ENCODE measurements at regions not wholly inside any gene's neighbourhood (a gene's known extent, or its start where the extent isn't known, plus 50 kb on each side); places are given as distances from the start of the nearest gene placed in this dataset.

DNA sequence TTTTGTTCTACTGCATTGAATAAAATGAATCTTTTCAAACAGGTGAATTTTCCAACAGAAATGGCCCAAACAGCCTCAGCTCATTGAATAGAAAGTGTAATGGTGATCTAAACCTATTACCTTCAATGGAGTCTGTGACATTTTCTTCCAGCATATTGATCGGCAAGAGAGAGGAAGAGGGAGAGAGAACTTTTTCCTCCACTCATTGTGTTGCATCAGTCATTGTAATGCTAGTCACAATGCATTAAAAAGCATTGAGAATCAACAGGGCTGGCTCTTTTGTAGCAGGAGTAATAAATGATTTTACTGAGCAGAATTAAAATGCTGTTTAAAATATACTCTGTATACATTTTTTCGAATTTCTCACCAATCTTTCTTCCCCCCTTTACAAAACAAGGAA lies 1794.5 kb upstream of the CELF4 start:
- Histone ChIP-seq H3K4me1 (ENCODE audit: control insufficient read depth, low read length) (no peaks in the 10 kb centered on the region), H3K79me2 (ENCODE audit: control insufficient read depth, low read length) (no peaks in the 10 kb centered on the region), H3K27ac (ENCODE audit: low read depth, low read length) (no peak overlapping the region), H3K36me3 (ENCODE audit: control insufficient read depth, low read length) (no peaks in the 10 kb centered on the region), H3K9me3 (ENCODE audit: control insufficient read depth, insufficient read depth, low read length) (no peaks in the 10 kb centered on the region; the same call in 1 of the 2 replicates), H3K27me3 (ENCODE audit: control insufficient read depth, low read length) (no peaks in the 10 kb centered on the region), H3F3A (ENCODE audit: control insufficient read depth, insufficient read depth) (no peaks in the 10 kb centered on the region), H3K9me2 (replicated peaks; ENCODE audit: control insufficient read depth, low read length) (no peaks in the 10 kb centered on the region), H3K4me3 (ENCODE audit: low read length) (no peak overlapping the region), H4K20me1 (ENCODE audit: control insufficient read depth, insufficient read depth, low read depth, low read length) (no peaks in the 10 kb centered on the region), H3K4me2 (ENCODE audit: low read length) (no peak overlapping the region)
- TF ChIP-seq EZH2phosphoT487 (IDR thresholded peaks at IDR 0.05; ENCODE audit: borderline replicate concordance, low read length) (no peak), CTCF (IDR thresholded peaks at IDR 0.05; ENCODE audit: low read depth, low read length, poor library complexity, severe bottlenecking) (no peak)

GRCh38 chr18:39359636-39360035 lies 1794.0 kb upstream of the CELF4 start:
- no peak overlapping the region for H3K27ac ChIP-seq (ENCODE audit: low read depth, low read length)
- H3K9me2 ChIP-seq (replicated peaks; ENCODE audit: control insufficient read depth, low read length) = no peaks in the 10 kb centered on the region
- H4K20me1 ChIP-seq (ENCODE audit: control insufficient read depth, insufficient read depth, low read depth, low read length) = no peaks in the 10 kb centered on the region
- H3K4me3 ChIP-seq (ENCODE audit: low read length) = no peak overlapping the region
- no peaks in the 10 kb centered on the region for H3K27me3 ChIP-seq (ENCODE audit: control insufficient read depth, low read length)
- no peak for TF ChIP-seq EZH2phosphoT487 (IDR thresholded peaks at IDR 0.05; ENCODE audit: borderline replicate concordance, low read length)
- no peak for TF ChIP-seq CTCF (IDR thresholded peaks at IDR 0.05; ENCODE audit: low read depth, low read length, poor library complexity, severe bottlenecking)
- H3F3A ChIP-seq (ENCODE audit: control insufficient read depth, insufficient read depth) = no peaks in the 10 kb centered on the region
- H3K9me3 ChIP-seq (ENCODE audit: control insufficient read depth, insufficient read depth, low read length) = no peaks in the 10 kb centered on the region; the same call in 1 of the 2 replicates
- H3K79me2 ChIP-seq (ENCODE audit: control insufficient read depth, low read length) = no peaks in the 10 kb centered on the region
- H3K4me2 ChIP-seq (ENCODE audit: low read length) = no peak overlapping the region
- H3K36me3 ChIP-seq (ENCODE audit: control insufficient read depth, low read length) = no peaks in the 10 kb centered on the region
- H3K4me1 ChIP-seq (ENCODE audit: control insufficient read depth, low read length) = no peaks in the 10 kb centered on the region

DNA sequence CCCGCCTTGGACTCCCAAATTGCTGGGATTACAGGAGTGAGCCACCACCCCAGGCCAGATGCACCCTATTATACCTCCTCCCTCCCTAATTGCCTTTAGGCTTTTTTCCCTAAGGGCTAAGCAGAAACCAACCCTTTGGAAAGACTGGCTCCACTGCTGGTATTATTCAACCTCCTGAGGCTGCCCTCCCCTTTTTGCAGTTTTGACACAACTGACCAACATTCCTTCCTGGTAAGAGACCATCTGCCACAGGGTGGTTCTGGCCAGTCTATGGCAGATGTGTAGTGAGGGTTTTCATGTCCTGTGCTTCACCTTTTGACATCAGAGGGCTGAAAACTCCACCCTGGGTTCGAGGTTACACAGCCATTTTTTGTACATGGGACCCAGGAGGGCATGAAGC lies 1785.3 kb upstream of the CELF4 start:
- Histone ChIP-seq H3F3A (ENCODE audit: control insufficient read depth, insufficient read depth) (no peaks in the 10 kb centered on the region), H3K4me2 (ENCODE audit: low read length) (no peak overlapping the region), H3K9me3 (ENCODE audit: control insufficient read depth, insufficient read depth, low read length) (no peaks in the 10 kb centered on the region; the same call in 1 of the 2 replicates), H3K27me3 (ENCODE audit: control insufficient read depth, low read length) (no peaks in the 10 kb centered on the region), H3K79me2 (ENCODE audit: control insufficient read depth, low read length) (no peaks in the 10 kb centered on the region), H3K4me1 (ENCODE audit: control insufficient read depth, low read length) (no peaks in the 10 kb centered on the region), H3K27ac (ENCODE audit: low read depth, low read length) (no peak overlapping the region), H3K4me3 (ENCODE audit: low read length) (no peak overlapping the region), H4K20me1 (ENCODE audit: control insufficient read depth, insufficient read depth, low read depth, low read length) (no peaks in the 10 kb centered on the region), H3K9me2 (replicated peaks; ENCODE audit: control insufficient read depth, low read length) (no peaks in the 10 kb centered on the region), H3K36me3 (ENCODE audit: control insufficient read depth, low read length) (no peaks in the 10 kb centered on the region)
- TF ChIP-seq EZH2phosphoT487 (IDR thresholded peaks at IDR 0.05; ENCODE audit: borderline replicate concordance, low read length) (no peak), CTCF (IDR thresholded peaks at IDR 0.05; ENCODE audit: low read depth, low read length, poor library complexity, severe bottlenecking) (no peak)

DNA sequence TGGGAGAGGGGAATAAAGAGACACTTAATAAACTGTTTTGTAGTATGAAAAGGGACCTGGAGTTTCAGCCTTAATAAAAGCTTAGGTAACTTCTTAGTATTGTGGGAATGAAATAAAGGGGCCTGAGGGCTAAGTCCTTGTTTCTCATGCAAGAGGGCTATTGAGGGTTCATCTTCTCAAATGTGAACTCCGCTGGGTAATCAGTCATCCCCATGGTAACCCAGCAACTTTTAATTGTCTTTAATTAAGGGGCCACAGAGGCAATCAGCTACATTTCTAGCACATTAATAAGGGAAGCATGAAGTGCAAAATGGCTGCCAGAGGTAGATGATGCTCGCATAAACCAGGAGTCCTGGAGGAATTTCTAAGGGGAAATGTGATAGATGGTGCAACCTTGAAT lies 1784.2 kb upstream of the CELF4 start:
- Histone ChIP-seq H3K4me3 (ENCODE audit: low read length) (no peak overlapping the region), H3K79me2 (ENCODE audit: control insufficient read depth, low read length) (no peaks in the 10 kb centered on the region), H3K4me2 (ENCODE audit: low read length) (no peak overlapping the region), H3F3A (ENCODE audit: control insufficient read depth, insufficient read depth) (no peaks in the 10 kb centered on the region), H3K4me1 (ENCODE audit: control insufficient read depth, low read length) (no peaks in the 10 kb centered on the region), H4K20me1 (ENCODE audit: control insufficient read depth, insufficient read depth, low read depth, low read length) (no peaks in the 10 kb centered on the region), H3K27ac (ENCODE audit: low read depth, low read length) (no peak overlapping the region), H3K36me3 (ENCODE audit: control insufficient read depth, low read length) (no peaks in the 10 kb centered on the region), H3K9me2 (replicated peaks; ENCODE audit: control insufficient read depth, low read length) (no peaks in the 10 kb centered on the region), H3K27me3 (ENCODE audit: control insufficient read depth, low read length) (no peaks in the 10 kb centered on the region), H3K9me3 (ENCODE audit: control insufficient read depth, insufficient read depth, low read length) (no peaks in the 10 kb centered on the region; the same call in 1 of the 2 replicates)
- TF ChIP-seq EZH2phosphoT487 (IDR thresholded peaks at IDR 0.05; ENCODE audit: borderline replicate concordance, low read length) = no peak
- TF ChIP-seq CTCF (IDR thresholded peaks at IDR 0.05; ENCODE audit: low read depth, low read length, poor library complexity, severe bottlenecking) = no peak

All from DOHH2 (cell line).